ENCODE measurements at regions not wholly inside any gene's neighbourhood (a gene's known extent, or its start where the extent isn't known, plus 50 kb on each side); places are given as distances from the start of the nearest gene placed in this dataset.

DNA sequence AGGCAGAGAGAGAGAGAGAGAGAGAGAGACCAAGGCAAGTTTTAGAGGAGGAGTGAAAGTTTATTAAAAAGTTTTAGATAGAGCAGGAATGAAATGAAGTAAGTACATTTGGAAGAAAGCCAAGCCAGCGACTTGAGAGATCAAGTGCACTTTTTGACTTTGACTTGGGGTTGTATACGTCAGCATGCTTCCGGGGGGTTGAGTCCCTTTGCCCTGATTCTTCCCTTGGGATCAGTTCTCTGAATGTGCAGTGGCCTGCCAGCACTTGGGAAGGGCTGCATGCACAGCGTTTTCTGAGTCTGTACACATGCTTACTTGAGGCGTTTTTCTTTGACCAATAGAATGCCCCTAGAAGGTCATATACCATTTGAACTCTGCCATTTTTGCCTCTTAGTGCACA lies 400.5 kb downstream of the PDGFC start:
- no peak for TF ChIP-seq CTCF (conservative IDR thresholded peaks at IDR 0.05; ENCODE audit: low read length)
- no peak for TF ChIP-seq EZH2phosphoT487 (IDR thresholded peaks at IDR 0.05; ENCODE audit: borderline replicate concordance, low read depth, low read length)

All from OCI-LY7 (cell line).